ENCODE measurements at regions not wholly inside any gene's neighbourhood (a gene's known extent, or its start where the extent isn't known, plus 50 kb on each side); places are given as distances from the start of the nearest gene placed in this dataset.

DNA sequence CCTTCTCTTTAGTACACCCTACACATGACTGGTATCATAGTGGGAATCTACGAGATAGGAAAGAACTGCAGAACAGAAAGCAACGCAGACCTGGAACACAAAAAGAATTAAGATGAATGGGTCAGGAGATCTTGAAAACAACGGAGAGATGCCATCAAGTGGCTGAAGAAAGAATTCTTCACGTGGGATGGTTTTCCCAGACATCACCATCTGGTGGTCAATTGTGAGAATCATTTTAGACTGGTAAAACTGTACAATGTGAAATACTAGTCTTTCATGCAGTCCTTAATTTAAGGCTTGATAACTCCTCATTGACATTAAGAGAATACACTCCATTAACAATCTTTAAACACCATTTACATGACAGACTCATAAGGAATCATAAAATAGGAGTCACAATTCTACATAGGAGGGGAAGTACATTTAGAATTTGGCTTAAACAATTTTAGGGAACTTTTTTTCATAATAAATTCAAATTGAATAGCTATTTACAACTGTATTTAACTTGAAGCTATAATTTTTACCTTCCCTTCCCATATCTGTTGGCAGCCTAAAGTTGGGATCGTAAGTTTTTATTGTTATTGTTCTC lies 128.4 kb upstream of the TRPM3 start (continued):
- TF ChIP-seq, protein P1, sequence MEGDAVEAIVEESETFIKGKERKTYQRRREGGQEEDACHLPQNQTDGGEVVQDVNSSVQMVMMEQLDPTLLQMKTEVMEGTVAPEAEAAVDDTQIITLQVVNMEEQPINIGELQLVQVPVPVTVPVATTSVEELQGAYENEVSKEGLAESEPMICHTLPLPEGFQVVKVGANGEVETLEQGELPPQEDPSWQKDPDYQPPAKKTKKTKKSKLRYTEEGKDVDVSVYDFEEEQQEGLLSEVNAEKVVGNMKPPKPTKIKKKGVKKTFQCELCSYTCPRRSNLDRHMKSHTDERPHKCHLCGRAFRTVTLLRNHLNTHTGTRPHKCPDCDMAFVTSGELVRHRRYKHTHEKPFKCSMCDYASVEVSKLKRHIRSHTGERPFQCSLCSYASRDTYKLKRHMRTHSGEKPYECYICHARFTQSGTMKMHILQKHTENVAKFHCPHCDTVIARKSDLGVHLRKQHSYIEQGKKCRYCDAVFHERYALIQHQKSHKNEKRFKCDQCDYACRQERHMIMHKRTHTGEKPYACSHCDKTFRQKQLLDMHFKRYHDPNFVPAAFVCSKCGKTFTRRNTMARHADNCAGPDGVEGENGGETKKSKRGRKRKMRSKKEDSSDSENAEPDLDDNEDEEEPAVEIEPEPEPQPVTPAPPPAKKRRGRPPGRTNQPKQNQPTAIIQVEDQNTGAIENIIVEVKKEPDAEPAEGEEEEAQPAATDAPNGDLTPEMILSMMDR (IDR thresholded peaks at IDR 0.05; ENCODE audit: control extremely low read depth in 1 of 3, insufficient read depth in 1 of 3, low read depth in 1 of 3, low read length in 3 of 3): peak in 2 of 3 experiments; percentile 81 to 99; a peak in 3 of 4 replicates
- no peak for TF ChIP-seq TEAD4 (IDR thresholded peaks at IDR 0.05; ENCODE audit: low read depth, low read length)
